CD14-positive monocyte (primary cell): ENCODE measurements at regions not wholly inside any gene's neighbourhood (a gene's known extent, or its start where the extent isn't known, plus 50 kb on each side); places are given as distances from the start of the nearest gene placed in this dataset.

Experiments
- DNase-seq, 3 donors: peaks; one replicate each; pipeline ENCODE4 v3.0.0-alpha.2; 2011 to 2022
- H2AFZ ChIP-seq: 2 replicates; pipeline ENCODE4 v1.6.0; 2012; ENCODE audit warnings: mild to moderate bottlenecking, low read depth, low read length, inconsistent platforms; ENCODE audit not compliant: insufficient read depth, poor library complexity, severe bottlenecking
- H3K27ac ChIP-seq, 2 donors: 1 replicate in 1 of 2; 2 replicates in 1 of 2; pipeline ENCODE4 v1.5.1; 2012 to 2013; ENCODE audit warnings: low read length in 2 of 2, control low read depth in 1 of 2, inconsistent platforms in 1 of 2, low read depth in 1 of 2, mild to moderate bottlenecking in 1 of 2
- H3K27me3 ChIP-seq, 2 donors: one replicate each; pipeline versions ENCODE4 v1.6.0 to v1.6.1; 2011 to 2013; ENCODE audit warnings: low read length in 2 of 2; ENCODE audit not compliant: control insufficient read depth in 2 of 2, insufficient read depth in 2 of 2
- H3K36me3 ChIP-seq, 2 donors: replicated peaks in 1 of 2; 1 replicate in 1 of 2; 2 replicates in 1 of 2; pipeline versions ENCODE4 v1.5.1 to v1.6.1; 2012 to 2013; ENCODE audit warnings: low read length in 2 of 2, control low read depth in 1 of 2, inconsistent platforms in 1 of 2, mild to moderate bottlenecking in 1 of 2; ENCODE audit not compliant: insufficient read depth in 2 of 2, control insufficient read depth in 1 of 2
- H3K4me1 ChIP-seq, 2 donors: 1 replicate in 1 of 2; 2 replicates in 1 of 2; pipeline versions ENCODE4 v1.5.1 to v1.6.1; 2012 to 2013; ENCODE audit warnings: low read length in 2 of 2, control low read depth in 1 of 2, inconsistent platforms in 1 of 2, mild to moderate bottlenecking in 1 of 2, moderate library complexity in 1 of 2; ENCODE audit not compliant: insufficient read depth in 2 of 2, control insufficient read depth in 1 of 2
- H3K4me2 ChIP-seq: replicated peaks from 2 replicates; pipeline ENCODE3; 2012; ENCODE audit warnings: low read length, moderate library complexity, mild to moderate bottlenecking; ENCODE audit not compliant: poor library complexity, severe bottlenecking; ENCODE audit errors: extremely low read depth
- H3K4me3 ChIP-seq, 3 experiments: fragments of 200-600 bp in 1 of 3; sonication (generic) in 1 of 3; replicated peaks in 1 of 3; 1 replicate in 2 of 3; 2 replicates in 1 of 3; pipeline ENCODE4 v1.5.1; 2011 to 2013; ENCODE audit warnings: low read length in 3 of 3, mild to moderate bottlenecking in 3 of 3, control low read depth in 2 of 3, low read depth in 2 of 3, inconsistent platforms in 1 of 3, moderate library complexity in 1 of 3
- H3K79me2 ChIP-seq: 2 replicates; pipeline ENCODE4 v1.6.0; 2012; ENCODE audit warnings: mild to moderate bottlenecking, control low read depth, inconsistent platforms, low read length, moderate library complexity; ENCODE audit not compliant: insufficient read depth
- H3K9ac ChIP-seq: 2 replicates; pipeline ENCODE4 v1.6.0; 2017; ENCODE audit warnings: low read length, mild to moderate bottlenecking; ENCODE audit not compliant: insufficient read depth, poor library complexity, severe bottlenecking
- H3K9me3 ChIP-seq, 2 donors: replicated peaks in 1 of 2; 1 replicate in 1 of 2; 2 replicates in 1 of 2; pipeline versions ENCODE4 v1.5.1 to v1.6.1; 2012 to 2013; ENCODE audit warnings: low read length in 2 of 2, control low read depth in 1 of 2; ENCODE audit not compliant: control insufficient read depth in 1 of 2, insufficient read depth in 1 of 2
- H4K20me1 ChIP-seq: 2 replicates; pipeline ENCODE4 v1.6.0; 2012; ENCODE audit warnings: mild to moderate bottlenecking, low read length, control low read depth, moderate library complexity; ENCODE audit not compliant: insufficient read depth
- H3K27ac Mint-ChIP-seq, 7 donors: one replicate each; pipeline ENCODE4 v1.8.0; 2020; ENCODE audit warnings: mild to moderate bottlenecking in 7 of 7, mixed read lengths in 7 of 7, moderate library complexity in 6 of 7, inconsistent platforms in 2 of 7
- H3K27me3 Mint-ChIP-seq, 3 donors: one replicate each; pipeline ENCODE4 v1.8.0; 2021 to 2022; ENCODE audit warnings: low read depth in 3 of 3, mild to moderate bottlenecking in 3 of 3, mixed read lengths in 3 of 3, moderate library complexity in 3 of 3, inconsistent platforms in 1 of 3
- H3K36me3 Mint-ChIP-seq, 2 donors: one replicate each; pipeline ENCODE4 v1.8.0; 2020; ENCODE audit warnings: mixed read lengths in 2 of 2, inconsistent platforms in 1 of 2, mild to moderate bottlenecking in 1 of 2
- H3K4me1 Mint-ChIP-seq: one replicate; pipeline ENCODE4 v1.8.0; 2020; ENCODE audit warnings: mild to moderate bottlenecking, mixed read lengths
- H3K4me3 Mint-ChIP-seq, 2 donors: one replicate each; pipeline ENCODE4 v1.8.0; 2020; ENCODE audit warnings: mild to moderate bottlenecking in 2 of 2, mixed read lengths in 2 of 2, moderate library complexity in 1 of 2
- H3K9me3 Mint-ChIP-seq, 7 donors: one replicate each; pipeline ENCODE4 v1.8.0; 2020 to 2022; ENCODE audit warnings: mixed read lengths in 7 of 7, mild to moderate bottlenecking in 6 of 7, moderate library complexity in 6 of 7, inconsistent platforms in 2 of 7
- WGBS: methylation state at CpG from one replicate; pipeline ENCODE4 v1.1.5; 2013; ENCODE audit warnings: missing lambda C conversion rate; ENCODE audit not compliant: insufficient coverage; 5-methylcytosine and 5-hydroxymethylcytosine counted together
- intact Hi-C, 2 donors: fragments of 100-400 bp; cut with micrococcal nuclease; formaldehyde crosslinking; loops; one replicate each; pipeline versions ENCODE4 v1.15.0 to v1.15.1; 2023
- TF ChIP-seq, protein P1 (sequence below): fragments of 200-600 bp; IDR thresholded peaks from one replicate; pipeline ENCODE4 v1.8.0; 2022; ENCODE audit warnings: antibody characterized with exemption, mild to moderate bottlenecking

DNA sequence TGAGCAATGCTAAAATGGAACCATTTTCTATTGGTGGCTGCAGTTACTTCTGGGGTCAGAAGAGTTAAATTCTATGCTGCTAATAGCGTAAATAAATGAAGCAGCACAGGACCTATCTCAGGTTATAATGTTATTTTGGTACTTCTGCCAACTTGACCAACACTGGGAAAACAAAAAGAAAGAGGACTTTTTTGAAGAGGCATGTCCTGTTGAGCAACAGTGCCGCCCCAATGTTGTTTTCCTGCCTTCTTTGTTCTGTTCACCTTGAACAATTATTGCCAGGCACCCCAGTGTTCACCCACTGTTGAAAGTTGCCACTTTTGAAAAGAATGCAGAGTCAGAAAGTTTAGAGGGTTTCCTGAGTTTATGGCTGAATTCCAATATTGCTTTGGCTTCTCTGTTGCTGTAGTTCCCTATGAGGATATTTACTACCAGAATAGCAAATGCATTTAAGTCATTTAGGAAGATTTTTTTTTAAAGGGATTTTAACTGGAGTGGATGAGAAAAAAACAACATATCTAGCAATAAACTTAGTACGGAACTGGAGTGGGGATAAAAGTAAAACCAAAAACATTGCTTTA lies 679.0 kb upstream of the DPPA4 start:
- Histone ChIP-seq H3K4me1 (no peaks in the 10 kb centered on the region), H3K4me3 (no peak overlapping the region), H3K36me3 (no peaks in the 10 kb centered on the region), H3K79me2 (no peaks in the 10 kb centered on the region), H4K20me1 (no peaks in the 10 kb centered on the region), H2AFZ (no peak overlapping the region), H3K9ac (no peak overlapping the region), H3K27me3 (no peaks in the 10 kb centered on the region), H3K9me3 (no peaks in the 10 kb centered on the region), H3K27ac (no peak overlapping the region), H3K4me2 (no peak overlapping the region)
- Mint-ChIP-seq H3K9me3 (peaks cover 0 to 5% (median 2%) of the 10 kb centered on the region in 7 donors), H3K36me3 (no peaks in the 10 kb centered on the region), H3K27ac (no peak overlapping the region), H3K4me1 (no peaks in the 10 kb centered on the region), H3K27me3 (peaks cover 0 to 1% (median 0%) of the 10 kb centered on the region in 3 donors), H3K4me3 (no peak overlapping the region)
- 79% methylated on average over 2 of the region's 3 CpGs for WGBS
- TF ChIP-seq, protein P1, sequence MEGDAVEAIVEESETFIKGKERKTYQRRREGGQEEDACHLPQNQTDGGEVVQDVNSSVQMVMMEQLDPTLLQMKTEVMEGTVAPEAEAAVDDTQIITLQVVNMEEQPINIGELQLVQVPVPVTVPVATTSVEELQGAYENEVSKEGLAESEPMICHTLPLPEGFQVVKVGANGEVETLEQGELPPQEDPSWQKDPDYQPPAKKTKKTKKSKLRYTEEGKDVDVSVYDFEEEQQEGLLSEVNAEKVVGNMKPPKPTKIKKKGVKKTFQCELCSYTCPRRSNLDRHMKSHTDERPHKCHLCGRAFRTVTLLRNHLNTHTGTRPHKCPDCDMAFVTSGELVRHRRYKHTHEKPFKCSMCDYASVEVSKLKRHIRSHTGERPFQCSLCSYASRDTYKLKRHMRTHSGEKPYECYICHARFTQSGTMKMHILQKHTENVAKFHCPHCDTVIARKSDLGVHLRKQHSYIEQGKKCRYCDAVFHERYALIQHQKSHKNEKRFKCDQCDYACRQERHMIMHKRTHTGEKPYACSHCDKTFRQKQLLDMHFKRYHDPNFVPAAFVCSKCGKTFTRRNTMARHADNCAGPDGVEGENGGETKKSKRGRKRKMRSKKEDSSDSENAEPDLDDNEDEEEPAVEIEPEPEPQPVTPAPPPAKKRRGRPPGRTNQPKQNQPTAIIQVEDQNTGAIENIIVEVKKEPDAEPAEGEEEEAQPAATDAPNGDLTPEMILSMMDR: no peak
- DNase-seq: no peak
- intact Hi-C loops: no loop called here

DNA sequence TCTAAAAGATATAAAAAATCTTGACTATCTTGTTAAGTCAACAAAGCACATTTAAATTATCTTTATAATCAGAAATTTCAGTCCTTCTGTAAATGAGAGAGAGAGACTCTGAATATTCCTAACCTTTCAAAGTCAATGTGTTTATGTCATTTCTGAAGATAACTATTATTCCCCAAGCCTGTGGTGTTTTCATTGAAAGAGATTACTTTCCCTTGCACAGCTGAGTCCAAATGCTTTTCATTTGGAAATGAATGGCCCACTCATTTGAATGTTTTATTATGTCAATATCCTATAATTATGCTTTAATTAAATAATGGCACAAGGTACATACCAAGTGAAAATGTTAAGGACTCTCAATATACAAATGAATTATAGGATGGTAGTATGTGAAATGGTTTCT lies 680.0 kb upstream of the DPPA4 start:
- Histone ChIP-seq H2AFZ (no peak overlapping the region), H3K27ac (no peak overlapping the region), H3K4me1 (no peaks in the 10 kb centered on the region), H3K9me3 (no peaks in the 10 kb centered on the region), H3K4me3 (no peak overlapping the region), H4K20me1 (no peaks in the 10 kb centered on the region), H3K79me2 (no peaks in the 10 kb centered on the region), H3K36me3 (no peaks in the 10 kb centered on the region), H3K9ac (no peak overlapping the region), H3K4me2 (no peak overlapping the region), H3K27me3 (no peaks in the 10 kb centered on the region)
- no peaks in the 10 kb centered on the region for H3K4me1 Mint-ChIP-seq
- H3K9me3 Mint-ChIP-seq: peaks cover 0 to 9% (median 0%) of the 10 kb centered on the region in 7 donors
- no peak for DNase-seq
- peaks cover 0 to 1% (median 0%) of the 10 kb centered on the region in 3 donors for H3K27me3 Mint-ChIP-seq
- no peak overlapping the region for H3K4me3 Mint-ChIP-seq
- H3K27ac Mint-ChIP-seq: no peak overlapping the region
- TF ChIP-seq, protein P1: no peak
- H3K36me3 Mint-ChIP-seq: no peaks in the 10 kb centered on the region
- intact Hi-C loops: no loop called here
